WTC11 (cell line): ENCODE measurements at regions not wholly inside any gene's neighbourhood (a gene's known extent, or its start where the extent isn't known, plus 50 kb on each side); places are given as distances from the start of the nearest gene placed in this dataset.

ENCODE experiments used
- ATF2 ChIP-seq: sonication (generic); formaldehyde crosslinking; IDR thresholded peaks from 2 replicates; pipeline ENCODE4 v1.8.1; 2022; ENCODE audit warnings: low read depth, missing genetic modification reagents, borderline replicate concordance
- CREB1 ChIP-seq: sonication (generic); formaldehyde crosslinking; IDR thresholded peaks from 2 replicates; pipeline ENCODE4 v1.8.0; 2023; ENCODE audit warnings: mild to moderate bottlenecking, missing genetic modification reagents
- CTCF ChIP-seq: fragments of 200-600 bp; IDR thresholded peaks from 2 replicates; pipeline ENCODE4 v1.8.0; 2022; ENCODE audit warnings: antibody characterized with exemption
- GABPB1 ChIP-seq: sonication (generic); formaldehyde crosslinking; IDR thresholded peaks from 2 replicates; pipeline ENCODE4 v1.8.1; 2023; ENCODE audit warnings: mild to moderate bottlenecking, missing genetic modification reagents
- HMGXB4 ChIP-seq: sonication (generic); formaldehyde crosslinking; IDR thresholded peaks from 2 replicates; pipeline ENCODE4 v1.8.1; 2023; ENCODE audit warnings: mild to moderate bottlenecking, moderate library complexity, missing genetic modification reagents
- NFYB ChIP-seq: sonication (generic); formaldehyde crosslinking; conservative IDR thresholded peaks from 2 replicates; pipeline ENCODE4 v1.8.0; 2022; ENCODE audit warnings: low read depth, missing genetic modification reagents
- ZNF121 ChIP-seq: sonication (generic); formaldehyde crosslinking; IDR thresholded peaks from 2 replicates; pipeline ENCODE4 v1.8.0; 2023; ENCODE audit warnings: missing genetic modification reagents
- ZNF512 ChIP-seq: sonication (generic); formaldehyde crosslinking; IDR thresholded peaks from 2 replicates; pipeline ENCODE4 v1.8.1; 2022; ENCODE audit warnings: missing genetic modification reagents, borderline replicate concordance

- TF ChIP-seq ATF2 (CRISPR knock-in tag), result no peak
- no peak for TF ChIP-seq CREB1 (CRISPR knock-in tag)
- TF ChIP-seq ZNF512 (CRISPR knock-in tag), result no peak
- TF ChIP-seq NFYB (CRISPR knock-in tag), result no peak
- no peak for TF ChIP-seq ZNF121 (CRISPR knock-in tag)
- TF ChIP-seq CTCF, result no peak
- no peak for TF ChIP-seq GABPB1 (CRISPR knock-in tag)
- no peak for TF ChIP-seq HMGXB4
Measured at GRCh38 chr1:10856863-10857598, 60.6 kb upstream of the CASZ1 start.
